SK-N-DZ (cell line): ENCODE measurements at regions not wholly inside any gene's neighbourhood (a gene's known extent, or its start where the extent isn't known, plus 50 kb on each side); places are given as distances from the start of the nearest gene placed in this dataset.
"Not testable (repeated sequence)": the region's sequence is repeated elsewhere in the genome, so short reads cannot be mapped to it uniquely, and the experiment has no call there.

Experiments
- DNase-seq: peaks from one replicate; pipeline ENCODE4 v3.0.0-alpha.2; 2015; ENCODE audit warnings: low spot score

DNA sequence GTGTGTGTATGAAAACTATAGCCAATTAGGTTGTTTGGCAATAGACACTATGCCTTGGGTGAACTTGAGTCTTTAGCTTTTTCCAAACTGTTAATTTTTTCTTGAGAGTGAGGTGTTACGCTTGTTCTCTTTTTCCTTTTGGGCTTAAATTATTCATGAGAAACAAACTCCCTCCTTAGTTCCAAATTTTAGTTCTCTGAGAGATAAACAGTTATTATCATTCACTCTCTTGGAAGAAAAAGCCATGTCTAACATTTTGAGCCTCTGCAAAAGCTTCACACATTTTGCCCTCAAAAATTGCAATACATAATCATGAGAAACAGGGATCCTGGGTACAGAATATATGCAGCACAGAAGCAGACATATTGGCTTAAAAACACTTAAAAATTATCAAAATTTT, 1353.9 kb upstream of the MAP3K7 start:
- no peak for DNase-seq

DNA sequence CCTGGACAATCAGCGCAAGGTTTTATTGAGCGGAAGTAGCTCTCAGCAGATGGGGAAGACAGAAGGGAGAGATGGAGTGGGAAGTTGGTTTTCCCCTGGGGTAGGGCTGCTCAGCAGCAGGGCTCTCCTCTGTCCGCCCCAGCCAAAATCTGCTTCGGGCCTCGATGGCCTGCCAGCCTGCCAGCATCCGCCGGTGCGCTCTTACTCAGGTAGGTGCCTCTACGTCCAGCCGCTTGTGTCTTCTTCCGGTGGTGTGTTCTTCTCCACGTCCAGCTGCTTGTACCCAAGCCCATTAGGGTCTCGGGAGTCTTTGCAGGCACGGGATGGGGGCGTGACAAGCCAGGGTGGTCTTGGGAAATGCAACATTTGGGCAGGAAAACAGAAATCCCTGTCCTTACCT, 1340.0 kb upstream of the MAP3K7 start:
- no peak for DNase-seq

DNA sequence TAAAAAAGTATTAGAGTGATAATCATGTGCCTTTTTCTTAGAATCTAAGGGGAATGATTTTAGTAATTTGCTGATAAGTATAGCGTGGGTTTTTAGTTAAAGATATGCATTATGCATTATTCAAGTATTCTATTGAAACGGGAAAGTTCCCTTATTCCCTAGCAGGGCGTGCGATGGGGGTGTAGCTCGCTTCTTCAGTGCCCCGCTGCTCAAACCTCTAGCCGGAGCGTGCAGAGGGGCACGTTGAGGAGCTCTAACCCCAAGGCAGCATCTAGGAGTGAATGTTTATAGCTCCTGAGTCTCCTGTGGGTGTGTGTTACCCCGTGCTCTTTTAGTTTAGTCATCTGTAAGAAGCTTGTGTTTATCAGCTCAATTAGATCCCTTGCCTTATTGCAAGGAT, 1339.5 kb upstream of the MAP3K7 start:
- DNase-seq: no peak

DNA sequence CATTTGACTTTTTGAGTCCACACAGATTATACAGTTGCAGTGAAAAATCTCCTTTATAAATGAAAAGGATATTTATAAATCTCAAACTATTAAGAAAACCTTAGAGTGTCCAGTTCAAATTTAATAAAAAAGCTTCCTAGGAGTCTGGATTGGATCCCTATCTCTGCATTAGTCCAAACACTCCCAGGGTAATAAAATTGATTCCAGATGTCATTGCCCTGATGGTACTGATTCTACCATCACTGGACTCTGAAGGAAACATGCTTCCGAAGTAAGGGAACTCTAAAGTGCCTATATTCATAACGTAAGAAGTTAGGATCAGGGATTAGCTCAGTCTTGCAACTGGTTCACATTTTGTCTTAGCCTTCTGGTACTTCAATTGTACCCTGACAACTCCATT, 1325.1 kb upstream of the MAP3K7 start:
- peak; percentile 59 for DNase-seq

DNA sequence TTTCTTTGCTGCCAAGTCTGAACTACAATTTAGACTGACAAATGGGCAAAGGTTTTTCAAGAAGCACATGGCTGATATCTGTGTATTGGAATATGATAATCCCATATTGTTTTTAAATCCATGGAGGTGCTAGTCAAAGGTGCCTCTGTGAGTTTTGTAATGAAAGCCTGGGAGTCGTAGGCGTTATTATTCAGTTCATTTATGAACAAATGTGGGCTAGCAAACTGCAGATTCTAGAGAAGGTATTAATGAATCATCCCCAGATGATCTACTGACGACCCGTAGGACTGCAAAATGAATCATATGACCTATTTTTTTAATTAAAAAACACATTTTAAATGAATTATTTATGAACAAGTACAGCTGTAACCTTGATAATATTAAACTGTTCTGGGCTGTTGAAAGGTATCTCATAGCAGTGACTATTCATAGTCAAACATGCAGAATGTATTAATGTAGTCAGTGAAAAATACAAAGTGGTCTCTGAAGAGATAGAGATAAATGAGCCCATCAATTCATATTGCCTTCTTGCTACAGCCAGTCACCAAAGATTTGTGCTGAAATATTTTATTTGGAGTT, 1317.8 kb upstream of the MAP3K7 start:
- DNase-seq: no peak

DNA sequence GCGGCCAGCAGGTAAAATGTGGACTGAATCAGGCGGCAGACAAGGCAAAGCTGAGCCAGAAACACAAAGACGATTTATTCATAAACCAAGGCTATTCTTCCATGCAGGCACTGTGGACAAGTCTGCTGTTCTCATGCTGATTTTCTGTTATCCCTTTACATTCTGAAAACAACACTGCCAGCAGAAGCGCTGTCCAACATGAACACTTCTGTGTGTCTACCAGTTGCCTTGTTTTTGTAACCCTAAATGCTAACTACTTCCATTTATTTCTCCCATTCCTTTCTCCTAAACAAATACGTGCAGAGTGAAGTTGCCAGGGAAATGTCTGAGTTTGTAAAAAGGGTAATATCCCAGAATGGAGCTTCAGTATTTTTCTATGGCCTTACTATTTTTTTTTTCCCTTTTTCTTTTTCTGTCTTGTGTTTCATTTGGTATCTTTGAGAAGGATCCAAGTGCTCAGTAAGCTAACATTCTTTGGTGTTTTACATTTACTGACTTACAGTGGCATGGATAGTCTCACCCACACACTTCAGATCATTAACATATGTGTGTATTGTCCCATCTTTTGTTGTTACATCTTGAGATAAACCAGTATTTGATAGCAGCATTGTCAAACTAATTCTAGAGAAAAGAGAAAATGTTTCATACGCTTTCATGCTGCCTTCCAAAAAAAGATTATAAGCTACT, 1308.9 kb upstream of the MAP3K7 start:
- DNase-seq: no peak

DNA sequence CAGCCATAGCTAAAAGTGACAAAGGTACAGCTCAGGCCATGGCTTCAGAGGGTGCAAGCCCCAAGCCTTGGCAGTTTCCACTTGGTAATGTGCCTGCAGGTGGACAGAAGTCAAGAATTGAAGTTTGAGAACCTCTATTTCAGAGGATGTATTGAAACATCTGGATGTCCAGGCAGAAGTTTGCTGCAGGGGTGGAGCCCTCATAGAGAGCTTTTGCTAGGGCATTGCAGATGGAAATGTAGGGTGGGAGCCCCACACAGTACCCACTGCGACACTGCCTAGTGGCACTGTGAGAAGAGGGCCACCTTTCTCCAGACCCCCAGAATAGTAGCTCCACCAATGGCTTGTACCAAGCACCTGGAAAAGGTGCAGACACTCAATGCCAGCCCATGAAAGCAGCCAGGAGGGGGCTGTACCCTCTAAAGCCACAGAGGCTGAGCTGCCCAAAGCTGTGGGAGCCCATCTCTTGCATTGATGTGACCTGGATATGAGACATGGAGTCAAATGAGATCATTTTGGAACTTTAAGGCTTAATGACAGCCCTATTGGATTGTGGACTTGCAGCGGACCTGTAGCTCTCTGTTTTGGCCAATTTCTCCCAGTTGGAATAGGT, 1299.4 kb upstream of the MAP3K7 start:
- DNase-seq: no peak

DNA sequence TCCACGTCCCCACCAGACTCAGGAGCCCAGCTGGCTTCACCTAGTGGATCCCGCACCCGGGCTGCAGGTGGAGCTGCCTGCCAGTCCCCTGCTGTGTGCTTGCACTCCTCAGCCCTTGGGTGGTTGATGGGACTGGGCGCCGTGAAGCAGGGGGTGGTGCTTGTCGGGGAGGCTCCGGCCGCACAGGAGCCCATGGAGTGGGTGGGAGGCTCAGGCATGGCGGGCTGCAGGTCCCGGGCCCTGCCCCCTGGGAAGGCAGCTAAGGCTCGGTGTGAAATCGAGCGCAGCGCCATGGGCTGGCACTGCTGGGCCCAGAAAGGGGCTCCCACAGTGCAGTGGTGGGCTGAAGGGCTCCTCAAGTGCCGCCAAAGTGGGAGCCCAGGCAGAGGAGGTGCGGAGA, 1294.9 kb upstream of the MAP3K7 start:
- not testable (repeated sequence) for DNase-seq

DNA sequence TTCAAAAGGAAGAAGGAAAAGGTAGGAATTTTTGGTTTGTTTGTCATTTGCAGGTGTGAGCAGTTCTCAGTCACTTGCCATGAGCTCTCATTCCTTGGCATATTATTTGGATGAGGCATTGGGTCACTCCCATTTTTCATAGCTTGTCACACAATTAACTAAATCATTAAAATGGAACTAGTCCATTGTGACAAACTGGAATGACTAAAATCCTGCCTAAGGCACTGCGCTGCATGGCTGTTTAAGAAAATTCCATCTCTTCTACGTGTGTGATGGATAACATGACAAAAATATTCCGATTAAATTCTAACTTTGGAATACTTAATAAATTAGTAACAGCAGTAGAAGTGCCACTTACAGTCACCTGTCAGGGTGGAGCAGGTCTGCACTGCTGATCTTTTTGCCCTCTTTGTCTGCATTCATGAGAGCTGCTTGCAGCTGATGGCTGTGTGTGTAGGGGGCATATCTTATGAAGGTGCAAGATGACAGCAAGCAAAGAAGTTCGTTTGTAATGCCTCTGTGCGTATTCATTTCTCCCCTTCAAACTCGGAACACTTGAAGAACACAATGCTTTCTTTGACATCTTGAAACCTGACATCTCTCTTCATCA, 1292.6 kb upstream of the MAP3K7 start:
- no peak for DNase-seq

DNA sequence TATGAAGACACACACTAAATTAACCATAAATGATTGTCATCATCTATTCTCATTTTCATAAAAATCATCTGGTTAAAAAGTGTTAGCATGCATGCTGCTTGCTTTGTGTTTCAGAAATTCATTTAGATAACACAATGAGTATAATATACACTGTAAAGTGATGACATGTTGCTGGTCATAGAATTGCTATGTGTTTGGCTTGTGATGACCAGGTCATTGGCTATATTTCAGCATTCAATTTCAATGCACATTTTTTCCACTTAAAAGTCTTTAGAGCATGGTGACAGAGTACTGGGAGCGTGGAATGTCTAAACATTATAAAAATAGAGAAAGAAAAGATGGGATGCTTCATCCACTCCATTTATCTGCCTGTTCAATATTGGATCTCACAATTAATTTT, 1291.1 kb upstream of the MAP3K7 start:
- DNase-seq: no peak

DNA sequence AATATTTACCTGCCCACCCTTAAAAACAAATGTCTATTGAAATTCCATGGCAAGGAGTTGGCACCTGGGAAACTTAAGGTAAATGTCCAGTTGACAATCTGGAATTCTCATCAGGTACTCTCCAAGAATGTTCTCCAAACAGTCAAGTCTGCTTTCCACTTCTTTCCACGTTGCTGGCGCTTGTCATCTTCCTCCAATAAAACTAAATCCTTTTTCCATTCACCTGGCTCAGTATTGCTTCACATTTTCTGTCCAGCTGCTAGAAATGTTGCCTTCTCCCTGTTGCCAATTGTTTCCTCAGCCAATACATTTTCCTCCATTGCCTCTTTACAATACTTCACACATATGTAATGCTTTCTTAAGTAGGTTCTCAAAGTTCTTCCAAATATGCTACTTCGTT, 1288.1 kb upstream of the MAP3K7 start:
- no peak for DNase-seq

DNA sequence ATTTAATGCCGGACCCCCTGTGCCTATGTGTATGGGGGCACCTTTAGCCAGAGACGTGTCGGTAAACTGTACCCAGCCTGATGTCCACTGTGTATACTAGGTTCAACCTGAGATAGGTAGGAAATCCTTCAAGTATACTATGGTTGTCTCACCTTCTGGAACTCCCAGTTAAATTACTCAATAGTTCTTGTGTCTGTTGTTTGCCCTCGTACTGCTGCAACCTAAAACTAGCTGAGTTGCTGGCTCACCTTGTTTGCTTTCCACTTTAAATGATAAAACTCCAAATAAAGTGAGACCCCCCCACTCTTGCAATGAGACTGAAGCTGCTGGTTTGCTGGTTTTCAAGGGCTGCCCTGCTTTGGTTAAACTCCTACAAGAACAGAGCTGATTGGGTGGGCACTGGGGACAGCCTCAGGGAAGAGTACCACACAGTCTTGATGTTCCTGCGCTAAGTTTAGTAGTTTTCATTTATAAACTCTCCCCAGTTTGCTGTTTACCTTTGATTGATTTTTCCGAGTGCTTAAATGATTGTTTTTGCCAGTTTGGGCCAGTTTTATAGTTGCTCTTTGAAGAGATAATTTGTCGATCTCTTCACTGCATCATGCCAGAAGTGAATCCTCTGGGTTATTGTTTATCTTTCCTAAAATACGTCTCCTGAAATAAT, 1281.8 kb upstream of the MAP3K7 start:
- DNase-seq: no peak

DNA sequence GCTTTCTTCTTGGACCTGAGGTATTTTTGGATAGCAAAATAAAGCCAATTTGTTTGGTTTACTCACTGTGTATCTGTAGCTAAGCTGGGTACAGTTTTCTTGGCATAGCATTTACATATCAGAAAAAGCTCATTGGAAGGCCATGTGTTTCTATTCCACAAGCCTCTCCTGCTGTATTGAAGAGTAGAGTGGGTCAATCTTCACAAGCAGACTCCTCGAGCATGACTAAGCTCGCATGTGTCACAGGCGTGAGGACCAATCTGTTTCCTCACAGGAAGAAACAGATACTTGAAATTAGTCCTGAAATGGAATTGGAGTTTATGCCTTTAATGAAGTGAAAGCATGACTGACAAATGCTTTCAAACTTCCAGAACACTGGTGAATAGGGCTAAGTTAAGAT, 1279.0 kb upstream of the MAP3K7 start:
- DNase-seq: no peak

DNA sequence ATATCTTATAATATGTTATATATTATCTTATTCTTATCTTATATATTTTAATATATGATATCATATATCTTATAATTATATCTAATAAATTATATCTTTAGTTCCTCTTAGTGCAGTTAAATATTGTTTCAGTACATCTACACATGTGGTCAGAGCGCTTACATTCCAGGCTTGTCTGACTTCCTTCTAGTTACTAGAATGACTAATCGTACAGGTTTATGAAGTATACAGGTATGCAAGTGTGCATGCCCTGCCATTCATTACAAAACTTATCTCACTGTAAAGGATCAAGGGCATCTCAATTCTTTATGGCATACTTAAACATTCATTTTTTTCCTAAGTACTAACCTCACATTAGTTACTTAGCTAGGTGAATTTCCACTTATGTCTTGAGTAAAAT, 1278.0 kb upstream of the MAP3K7 start:
- no peak for DNase-seq

DNA sequence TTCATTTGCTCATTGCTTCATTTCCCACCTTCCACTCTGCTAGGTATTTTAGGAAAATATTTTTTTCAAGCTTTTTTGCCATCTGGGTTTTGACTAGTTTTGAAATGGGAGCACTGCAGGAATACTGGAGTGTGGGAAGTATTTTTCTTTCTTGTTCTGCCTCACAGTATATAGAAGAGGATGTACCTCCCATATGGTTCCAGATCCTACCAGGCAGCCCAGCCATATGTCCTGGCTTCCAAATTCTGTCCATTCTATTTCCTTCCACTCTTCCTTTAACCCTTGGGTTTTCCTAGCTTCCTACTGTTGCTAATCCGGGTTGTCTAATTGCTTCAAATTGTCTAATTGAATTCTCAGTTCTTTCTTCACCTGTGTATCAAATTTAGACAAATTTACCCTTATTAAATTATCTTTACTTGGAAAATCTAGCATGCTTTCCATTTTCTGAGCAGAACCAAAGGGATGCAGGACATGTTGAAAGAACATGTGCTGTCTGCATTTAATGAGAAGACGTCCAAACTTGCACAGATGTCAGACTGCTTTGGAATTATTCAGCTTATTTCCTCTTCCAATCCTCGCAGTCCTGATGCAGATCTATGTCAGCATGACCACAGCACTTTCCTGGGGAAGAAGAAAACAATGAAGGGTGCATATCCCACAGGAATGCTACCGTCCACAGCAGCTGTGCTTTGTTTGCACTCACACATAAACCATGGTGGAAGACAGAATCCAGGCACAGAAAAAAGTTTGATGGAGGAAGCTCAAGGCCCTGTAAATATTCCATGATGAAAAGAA, 1273.9 kb upstream of the MAP3K7 start:
- DNase-seq: peak; percentile 37

DNA sequence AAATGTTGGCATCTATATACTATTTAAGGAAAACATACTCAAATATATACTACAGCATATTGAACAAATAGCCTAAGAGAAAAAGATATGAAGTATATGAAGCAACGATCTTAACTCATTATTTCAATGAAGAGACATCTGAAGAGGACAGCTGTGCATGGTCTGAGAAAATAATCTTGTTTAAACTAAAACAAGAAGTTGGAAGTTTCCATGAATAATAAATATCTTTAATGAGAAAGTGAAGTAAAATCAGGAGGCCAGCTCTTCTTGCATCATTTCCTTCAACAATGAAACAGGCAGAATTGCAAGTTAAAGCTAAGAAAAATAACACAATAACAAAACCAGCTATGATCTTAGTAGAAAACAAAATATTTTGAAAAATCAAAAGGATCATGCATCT, 1265.4 kb upstream of the MAP3K7 start:
- DNase-seq: no peak

DNA sequence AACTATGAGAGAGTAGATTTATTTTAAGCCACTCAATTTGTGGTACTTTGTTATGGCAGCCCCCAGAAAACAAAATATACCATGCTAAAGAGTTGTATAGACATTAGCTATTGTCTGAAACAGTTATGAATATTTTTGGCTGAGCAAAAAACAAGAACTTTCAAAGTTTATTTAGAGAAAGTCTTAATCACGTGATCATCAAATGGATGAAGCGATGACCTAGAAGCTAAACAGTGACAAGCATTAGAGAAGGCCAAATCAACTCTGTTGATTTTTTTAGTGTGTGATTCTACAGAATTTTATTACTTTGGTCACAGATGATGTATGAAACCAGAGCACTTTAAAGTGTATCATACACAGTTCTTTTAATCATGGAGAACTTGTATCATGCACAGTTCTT, 1247.9 kb upstream of the MAP3K7 start:
- no peak for DNase-seq

DNA sequence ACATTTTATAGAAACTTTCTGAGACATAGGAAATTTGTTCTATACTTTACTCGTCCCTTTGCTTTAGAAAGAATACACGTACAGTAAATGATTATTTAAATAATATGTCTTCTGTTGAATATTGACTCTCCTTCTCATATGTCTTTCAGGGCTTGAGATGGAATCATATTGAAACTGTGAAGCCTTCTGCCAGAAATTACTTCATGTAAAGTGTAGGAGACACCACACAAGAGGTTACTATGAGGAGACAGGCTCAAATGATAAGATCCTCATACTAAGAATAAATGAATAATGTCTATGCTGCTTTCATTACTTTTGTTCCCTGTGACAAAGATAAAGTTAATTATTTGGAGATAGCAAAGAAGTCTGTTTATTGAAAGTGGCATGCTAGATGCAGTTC, 1240.3 kb upstream of the MAP3K7 start:
- no peak for DNase-seq

DNA sequence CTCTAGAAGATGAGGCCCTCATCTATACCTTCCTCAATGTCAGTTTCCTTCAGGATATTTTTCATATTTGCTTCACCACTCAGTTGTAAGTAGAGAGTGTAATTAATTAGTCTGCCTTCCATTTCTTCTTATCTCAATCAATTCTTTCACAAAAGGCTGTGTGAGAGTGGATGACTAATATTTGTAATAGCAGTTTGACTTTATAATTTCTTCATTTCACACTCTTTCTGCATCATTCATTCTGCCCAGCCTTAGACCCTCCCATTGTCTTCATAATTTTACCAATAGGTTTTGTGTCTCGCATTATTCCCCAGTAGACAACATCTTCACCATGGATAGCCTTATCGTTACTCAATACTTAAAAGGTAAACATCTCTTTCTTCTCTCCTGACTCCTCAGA, 1239.3 kb upstream of the MAP3K7 start:
- no peak for DNase-seq

DNA sequence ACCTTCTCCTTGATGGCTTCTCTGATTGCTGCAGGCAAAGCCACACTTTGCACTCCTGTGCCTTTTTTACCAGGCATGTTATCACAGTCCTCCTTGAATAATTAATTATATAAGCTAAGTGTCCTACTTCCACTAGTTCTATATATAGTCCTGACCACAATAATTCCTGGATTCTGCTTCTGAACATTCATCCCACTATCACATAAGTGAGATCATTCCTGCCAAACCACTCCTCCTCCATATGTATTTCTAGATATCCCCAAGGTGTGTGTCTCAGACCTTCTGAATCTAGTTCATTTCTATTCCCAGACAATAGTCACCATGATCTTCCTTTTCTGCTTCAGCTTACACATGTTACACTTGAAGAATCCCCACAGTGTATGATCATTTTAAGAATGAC, 1237.5 kb upstream of the MAP3K7 start:
- DNase-seq: no peak

DNA sequence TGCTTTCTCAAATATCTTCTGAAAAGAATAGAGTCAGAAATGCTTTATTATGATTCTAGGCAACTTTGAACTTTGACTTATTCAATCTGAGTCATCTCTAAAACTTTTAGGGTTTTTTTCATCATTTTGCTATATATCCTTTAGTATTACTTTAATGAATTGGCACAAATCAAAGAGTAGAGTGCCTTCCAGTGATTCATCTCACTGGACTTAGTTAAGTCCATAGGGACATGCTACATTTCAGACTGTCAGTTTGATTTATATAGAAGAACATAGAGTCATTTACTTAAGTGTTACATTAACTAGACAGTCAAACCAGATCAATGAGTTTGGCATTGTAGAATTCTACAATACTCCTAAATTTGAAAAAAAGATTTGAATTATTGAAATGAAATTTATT, 1235.7 kb upstream of the MAP3K7 start:
- no peak for DNase-seq

DNA sequence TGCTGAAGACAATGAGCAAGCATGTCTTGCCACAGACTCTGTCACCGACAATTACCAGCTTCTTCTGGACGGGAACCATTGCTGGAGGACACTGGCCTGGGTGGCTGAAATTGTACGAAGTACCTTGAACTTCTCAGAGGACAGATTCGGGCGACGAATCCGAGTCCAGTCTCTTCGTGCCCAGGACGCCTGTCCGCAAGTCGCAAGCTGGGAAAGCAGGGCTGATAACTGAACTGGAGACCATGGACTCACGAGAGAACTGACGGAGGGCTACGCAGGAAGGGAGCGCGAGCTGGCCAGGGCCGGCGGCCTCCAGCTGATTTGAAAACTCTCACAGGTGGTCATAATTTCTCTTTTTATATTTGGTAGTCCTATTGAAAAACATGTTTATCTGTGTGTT, 1229.5 kb upstream of the MAP3K7 start:
- DNase-seq: no peak
